ENCODE measurements at regions not wholly inside any gene's neighbourhood (a gene's known extent, or its start where the extent isn't known, plus 50 kb on each side); places are given as distances from the start of the nearest gene placed in this dataset.

DNA sequence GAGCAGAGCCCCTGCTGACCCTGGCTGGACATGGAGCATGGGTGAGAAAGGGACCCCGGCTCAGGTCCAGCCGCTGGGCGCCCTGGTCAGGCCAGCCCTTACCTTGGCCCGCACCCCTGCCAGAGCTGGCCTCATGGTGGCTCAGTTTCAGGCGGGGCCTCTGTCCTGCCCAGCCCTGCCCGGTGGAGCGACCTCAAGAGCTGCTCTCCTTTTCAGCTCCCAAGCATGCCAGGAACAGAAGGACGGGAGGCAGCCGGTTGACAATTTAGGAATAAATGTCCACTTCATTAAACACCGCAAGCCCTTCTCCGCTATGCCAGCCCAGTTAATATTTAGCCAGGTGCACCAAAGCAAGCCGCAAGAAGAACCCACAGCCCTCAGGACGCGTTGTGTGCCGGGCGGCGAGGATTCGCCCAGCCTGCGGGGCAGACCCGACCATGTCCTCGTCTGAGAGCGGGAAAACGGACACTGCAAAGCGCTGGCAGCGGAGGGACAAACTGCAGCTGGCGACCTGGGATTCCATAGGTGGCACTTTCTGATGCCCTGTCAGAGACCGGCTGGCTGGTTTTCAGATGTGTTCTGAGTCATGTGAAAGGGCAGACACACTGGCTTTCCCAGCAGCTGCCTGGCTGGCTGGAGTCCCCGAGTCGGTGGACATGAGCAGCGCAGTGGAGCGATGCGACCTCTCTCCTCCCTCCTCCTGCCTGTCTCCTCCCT is 221.9 kb downstream of the TTLL2 start:
- no peak for TF ChIP-seq FOXK2 (IDR thresholded peaks at IDR 0.05)
- TF ChIP-seq ARNT (IDR thresholded peaks at IDR 0.05): no peak
- TF ChIP-seq, protein P1, sequence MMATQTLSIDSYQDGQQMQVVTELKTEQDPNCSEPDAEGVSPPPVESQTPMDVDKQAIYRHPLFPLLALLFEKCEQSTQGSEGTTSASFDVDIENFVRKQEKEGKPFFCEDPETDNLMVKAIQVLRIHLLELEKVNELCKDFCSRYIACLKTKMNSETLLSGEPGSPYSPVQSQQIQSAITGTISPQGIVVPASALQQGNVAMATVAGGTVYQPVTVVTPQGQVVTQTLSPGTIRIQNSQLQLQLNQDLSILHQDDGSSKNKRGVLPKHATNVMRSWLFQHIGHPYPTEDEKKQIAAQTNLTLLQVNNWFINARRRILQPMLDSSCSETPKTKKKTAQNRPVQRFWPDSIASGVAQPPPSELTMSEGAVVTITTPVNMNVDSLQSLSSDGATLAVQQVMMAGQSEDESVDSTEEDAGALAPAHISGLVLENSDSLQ (IDR thresholded peaks at IDR 0.05): no peak
- TF ChIP-seq ZNF384 (IDR thresholded peaks at IDR 0.05): no peak
- TF ChIP-seq FOXA1 (IDR thresholded peaks at IDR 0.05): no peak

All from HEK293T (cell line).